Esophagus (tissue), 2 donors: ENCODE measurements at regions not wholly inside any gene's neighbourhood (a gene's known extent, or its start where the extent isn't known, plus 50 kb on each side); places are given as distances from the start of the nearest gene placed in this dataset.
"Not testable (repeated sequence)": the region's sequence is repeated elsewhere in the genome, so short reads cannot be mapped to it uniquely, and the experiment has no call there.

Experiments used
- H3K27ac ChIP-seq, 2 donors: one replicate each; pipeline ENCODE4 v1.5.1; 2013; ENCODE audit warnings: low read depth in 2 of 2, mild to moderate bottlenecking in 2 of 2, inconsistent platforms in 1 of 2, low read length in 1 of 2, moderate library complexity in 1 of 2
- H3K27me3 ChIP-seq, 2 donors: one replicate each; pipeline ENCODE4 v1.6.1; 2013; ENCODE audit warnings: low read length in 2 of 2, control low read depth in 1 of 2, mild to moderate bottlenecking in 1 of 2; ENCODE audit not compliant: insufficient read depth in 2 of 2, control insufficient read depth in 1 of 2
- H3K36me3 ChIP-seq, 2 donors: one replicate each; pipeline ENCODE4 v1.6.1; 2013; ENCODE audit warnings: low read length in 1 of 2; ENCODE audit not compliant: control insufficient read depth in 2 of 2, insufficient read depth in 2 of 2
- H3K4me1 ChIP-seq, 2 donors: one replicate each; pipeline ENCODE4 v1.6.1; 2013; ENCODE audit warnings: low read length in 1 of 2; ENCODE audit not compliant: control insufficient read depth in 2 of 2, insufficient read depth in 2 of 2
- H3K4me3 ChIP-seq, 2 donors: one replicate each; pipeline ENCODE4 v1.5.1; 2013; ENCODE audit warnings: low read length in 2 of 2, mild to moderate bottlenecking in 2 of 2, low read depth in 1 of 2, moderate library complexity in 1 of 2
- H3K9me3 ChIP-seq, 2 donors: one replicate each; pipeline ENCODE4 v1.6.1; 2013; ENCODE audit warnings: mild to moderate bottlenecking in 2 of 2, low read depth in 1 of 2, low read length in 1 of 2, moderate library complexity in 1 of 2; ENCODE audit not compliant: control insufficient read depth in 2 of 2, insufficient read depth in 1 of 2
- WGBS, 2 donors: extraction: QIAGEN DNeasy Blood & Tissue Kit; methylation state at CpG; one replicate each; pipeline ENCODE4 v1.1.7; 2013; 5-methylcytosine and 5-hydroxymethylcytosine counted together
- donor health status: healthy with polysubstance abuse.
- donor health status: Bipolar disorder and iron deficiency.

DNA sequence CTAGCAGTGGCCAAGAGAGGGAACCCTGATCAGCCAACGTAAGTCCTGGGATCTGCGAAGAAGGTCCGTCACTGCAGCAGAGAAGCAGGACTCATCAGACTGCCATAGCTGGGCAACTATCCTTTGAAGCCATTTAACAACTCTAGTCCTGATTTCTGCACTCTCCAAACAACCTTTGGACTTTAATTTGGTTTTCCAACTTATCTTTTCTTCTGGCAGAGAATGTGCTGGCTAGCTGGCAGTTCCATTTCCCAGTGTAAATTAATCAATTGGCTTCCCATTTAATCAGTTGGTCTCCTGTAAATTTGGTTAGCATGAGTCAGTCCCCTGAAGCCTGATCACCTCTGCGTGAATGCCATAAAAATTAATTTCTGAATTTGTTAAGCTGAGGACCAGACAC is 153.7 kb upstream of the GPR101 start:
- Histone ChIP-seq H3K27me3 (peaks cover 0 to 8% of the 10 kb centered on the region in 2 donors), H3K27ac (no peak overlapping the region), H3K9me3 (no peaks in the 10 kb centered on the region), H3K4me1 (no peaks in the 10 kb centered on the region), H3K36me3 (no peaks in the 10 kb centered on the region), H3K4me3 (no peak overlapping the region)
- WGBS, 2 donors = 69 to 91% methylated on average over 4 of the region's 4 CpGs

DNA sequence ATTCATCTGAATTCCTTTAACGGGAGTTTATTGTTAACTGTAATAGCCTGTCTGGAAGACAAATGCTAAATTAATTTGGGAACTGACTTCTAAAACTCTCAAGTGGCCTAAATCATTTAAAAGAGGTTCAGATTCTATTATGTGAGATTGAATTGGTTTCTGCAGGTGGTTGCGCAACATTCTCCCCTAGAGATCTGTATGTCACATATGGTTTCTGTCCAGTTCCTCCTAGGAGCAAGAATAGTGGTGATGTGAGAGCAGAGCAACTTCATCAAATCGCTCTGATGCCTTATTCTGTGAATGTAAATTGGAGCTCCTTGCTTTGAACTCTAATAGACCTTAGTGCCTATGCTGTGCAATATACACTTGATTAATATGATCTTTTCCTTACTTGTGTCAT is 144.6 kb upstream of the GPR101 start:
- WGBS, 2 donors = 38% methylated on average over 3 of the region's 3 CpGs
- Histone ChIP-seq H3K4me3 (no peak overlapping the region), H3K27me3 (peaks cover 0 to 2% of the 10 kb centered on the region in 2 donors), H3K27ac (no peak overlapping the region), H3K36me3 (no peaks in the 10 kb centered on the region), H3K9me3 (no peaks in the 10 kb centered on the region), H3K4me1 (no peaks in the 10 kb centered on the region)

DNA sequence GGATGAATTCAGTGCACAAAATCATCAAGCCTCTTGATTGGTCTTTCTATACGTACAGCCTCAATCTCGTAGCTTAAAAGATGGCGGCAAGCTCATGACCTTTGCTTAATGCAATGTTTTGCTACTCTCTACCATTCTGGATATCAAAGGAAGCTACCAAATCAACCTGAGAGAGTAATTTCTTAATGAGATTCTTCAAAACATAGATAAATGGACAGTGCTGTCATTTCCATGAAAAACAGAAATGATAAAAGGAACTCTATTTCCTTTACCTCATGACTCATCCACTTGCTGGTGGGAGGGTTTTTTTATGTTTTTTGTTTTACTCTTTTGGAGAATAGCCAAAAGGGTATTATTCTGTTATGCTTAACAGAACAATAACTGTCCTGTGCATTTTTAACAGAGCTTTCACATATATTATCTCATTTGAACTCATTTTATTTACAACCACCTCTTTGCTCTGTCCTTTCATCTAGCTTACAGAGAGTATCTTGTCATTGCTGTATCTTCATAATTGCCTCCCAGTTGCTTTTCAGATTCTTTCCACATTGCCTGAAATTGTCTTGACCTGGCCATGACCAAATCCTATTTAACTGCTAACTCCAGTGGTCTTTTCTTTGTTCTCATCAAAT is 138.6 kb upstream of the GPR101 start:
- H3K27me3 ChIP-seq = no peaks in the 10 kb centered on the region
- H3K27ac ChIP-seq = no peak overlapping the region
- 92 to 95% methylated on average over 3 of the region's 3 CpGs for WGBS, 2 donors
- no peaks in the 10 kb centered on the region for H3K4me1 ChIP-seq
- H3K4me3 ChIP-seq = no peak overlapping the region
- no peaks in the 10 kb centered on the region for H3K36me3 ChIP-seq
- H3K9me3 ChIP-seq = no peaks in the 10 kb centered on the region

DNA sequence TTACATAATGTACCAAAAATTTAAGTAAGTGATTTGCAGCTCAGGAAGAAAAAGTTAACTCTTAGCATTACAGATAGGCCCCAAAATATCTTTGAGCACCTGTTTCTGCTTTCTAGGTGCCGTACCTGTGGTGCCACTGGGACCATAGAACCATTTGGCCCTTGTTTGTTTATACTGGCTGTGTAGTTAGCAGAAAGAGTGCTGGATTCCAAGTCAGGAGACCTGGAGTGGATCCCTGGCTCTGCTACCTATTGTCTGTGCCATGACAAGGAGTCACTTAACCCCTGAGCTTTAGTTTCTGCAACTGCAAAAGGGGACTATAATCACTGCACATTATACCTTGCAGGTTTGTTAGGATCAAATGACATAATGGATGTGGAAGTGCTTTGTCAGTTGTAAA is 137.8 kb upstream of the GPR101 start:
- Histone ChIP-seq H3K27me3 (no peaks in the 10 kb centered on the region), H3K27ac (no peak overlapping the region), H3K36me3 (no peaks in the 10 kb centered on the region), H3K9me3 (no peaks in the 10 kb centered on the region), H3K4me3 (no peak overlapping the region), H3K4me1 (no peaks in the 10 kb centered on the region)
- 39 to 57% methylated on average over 1 of the region's 1 CpG for WGBS, 2 donors

DNA sequence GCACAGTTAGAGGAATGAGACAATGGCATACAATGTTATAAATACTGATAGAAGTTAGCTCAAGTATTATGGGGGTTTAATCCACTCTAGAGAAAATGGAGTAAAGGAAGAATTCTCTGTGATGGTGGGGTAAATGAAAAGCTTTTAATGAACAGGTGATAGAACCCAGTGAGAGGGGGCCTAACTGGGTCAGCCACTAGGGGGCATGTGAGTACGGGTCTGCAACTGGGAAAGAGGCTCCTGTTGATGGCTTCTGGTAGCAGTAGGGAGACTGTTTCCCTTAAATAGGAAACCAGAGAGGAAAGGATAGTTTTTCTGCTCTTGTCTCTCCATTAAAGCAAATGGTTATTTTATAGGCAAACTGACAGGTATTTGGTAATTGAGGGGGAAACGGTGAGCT is 132.8 kb upstream of the GPR101 start:
- 49 to 57% methylated on average over 2 of the region's 2 CpGs for WGBS, 2 donors
- Histone ChIP-seq H3K9me3 (no peaks in the 10 kb centered on the region), H3K4me1 (no peaks in the 10 kb centered on the region), H3K4me3 (no peak overlapping the region), H3K27me3 (no peaks in the 10 kb centered on the region), H3K27ac (no peak overlapping the region), H3K36me3 (no peaks in the 10 kb centered on the region)

GRCh38 chrX:137164329-137164728 is 130.5 kb upstream of the GPR101 start:
- Histone ChIP-seq H3K9me3 (no peaks in the 10 kb centered on the region), H3K36me3 (no peaks in the 10 kb centered on the region), H3K27ac (no peak overlapping the region), H3K4me3 (no peak overlapping the region), H3K27me3 (no peaks in the 10 kb centered on the region), H3K4me1 (no peaks in the 10 kb centered on the region)
- 81 to 93% methylated on average over 3 of the region's 3 CpGs for WGBS, 2 donors

DNA sequence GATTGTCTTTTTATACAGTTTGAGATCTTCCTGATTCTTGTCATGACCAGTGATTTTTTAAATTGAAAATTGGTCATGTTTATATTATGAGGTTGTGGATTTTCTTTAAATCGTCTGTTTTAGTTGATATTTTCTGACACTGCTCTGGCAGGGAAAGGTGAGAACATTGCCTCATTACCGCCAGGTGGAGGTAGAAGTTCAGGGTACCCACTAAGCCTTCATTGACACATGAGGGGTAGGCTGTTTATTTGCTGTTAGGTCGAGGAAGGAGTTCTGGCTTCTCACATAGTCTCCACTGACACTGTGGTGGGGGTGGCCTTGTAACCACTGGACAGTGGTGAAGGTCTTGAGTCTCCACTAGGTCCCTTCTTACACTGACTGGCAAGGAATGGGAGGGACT is 117.6 kb upstream of the GPR101 start:
- no peaks in the 10 kb centered on the region for H3K36me3 ChIP-seq
- no peaks in the 10 kb centered on the region for H3K9me3 ChIP-seq
- no peak overlapping the region for H3K27ac ChIP-seq
- H3K4me3 ChIP-seq = no peak overlapping the region
- 17 to 39% methylated on average over 3 of the region's 3 CpGs for WGBS, 2 donors
- no peaks in the 10 kb centered on the region for H3K4me1 ChIP-seq
- H3K27me3 ChIP-seq = no peaks in the 10 kb centered on the region

DNA sequence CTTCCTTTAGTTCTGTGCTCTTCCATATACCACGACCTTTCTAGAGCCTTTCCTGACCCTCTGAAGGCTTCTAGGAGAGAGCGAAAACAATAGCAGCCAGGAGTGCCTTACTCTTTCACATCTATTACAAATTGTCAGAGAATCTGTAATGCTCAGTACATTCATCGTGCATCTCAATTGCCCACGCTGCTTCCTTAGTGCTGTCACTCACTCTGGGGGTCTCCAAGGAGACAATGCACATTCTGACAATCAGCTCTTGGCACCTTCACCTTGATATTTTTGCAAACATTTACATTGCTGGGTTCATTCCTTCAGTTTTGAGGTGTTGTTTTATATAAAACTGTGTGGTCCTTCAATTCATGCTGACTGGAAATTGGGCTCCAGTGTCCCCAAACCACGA is 110.1 kb upstream of the GPR101 start:
- 57 to 72% methylated on average over 5 of the region's 5 CpGs for WGBS, 2 donors
- Histone ChIP-seq H3K4me1 (no peaks in the 10 kb centered on the region), H3K27me3 (no peaks in the 10 kb centered on the region), H3K27ac (no peak overlapping the region), H3K4me3 (no peak overlapping the region), H3K36me3 (no peaks in the 10 kb centered on the region), H3K9me3 (no peaks in the 10 kb centered on the region)

GRCh38 chrX:137122651-137123050 is 88.9 kb upstream of the GPR101 start:
- not testable (repeated sequence) for H3K36me3 ChIP-seq, H3K4me3 ChIP-seq, H3K27ac ChIP-seq, H3K27me3 ChIP-seq, H3K4me1 ChIP-seq, H3K9me3 ChIP-seq
- WGBS, 2 donors = 89% methylated on average over 7 to 8 of the region's 8 CpGs

GRCh38 chrX:137119049-137119448 is 85.3 kb upstream of the GPR101 start:
- no peak overlapping the region for H3K4me3 ChIP-seq
- no peaks in the 10 kb centered on the region for H3K27me3 ChIP-seq
- H3K27ac ChIP-seq = no peak overlapping the region
- H3K9me3 ChIP-seq = peaks cover 0 to 2% of the 10 kb centered on the region in 2 donors
- WGBS, 2 donors = 22 to 35% methylated on average over 1 of the region's 1 CpG
- no peaks in the 10 kb centered on the region for H3K36me3 ChIP-seq
- no peaks in the 10 kb centered on the region for H3K4me1 ChIP-seq
